Lung (tissue), 11 donors: ENCODE measurements at regions not wholly inside any gene's neighbourhood (a gene's known extent, or its start where the extent isn't known, plus 50 kb on each side); places are given as distances from the start of the nearest gene placed in this dataset.
A peak's percentile ranks its signal among the peaks of the same experiment; 100 is the strongest.

Source experiments
- ATAC-seq: fragments of 200-7000 bp; cut with Tn5 transposase; one replicate; pipeline ENCODE4 v1.9.1; 2020; ENCODE audit warnings: moderate number of reproducible peaks; ENCODE audit not compliant: insufficient read depth, low FRiP score
- DNase-seq, 3 donors: peaks; one replicate each; pipeline ENCODE4 v3.0.0-alpha.2; 2013 to 2017
- H3K27ac ChIP-seq, 2 donors: one replicate each; pipeline ENCODE4 v1.5.1; 2013; ENCODE audit warnings: mild to moderate bottlenecking in 2 of 2, moderate library complexity in 2 of 2, control low read depth in 1 of 2, inconsistent platforms in 1 of 2, low read depth in 1 of 2, low read length in 1 of 2
- H3K27me3 ChIP-seq, 3 donors: one replicate each; pipeline ENCODE4 v1.5.1; 2013; ENCODE audit warnings: low read length in 2 of 3; ENCODE audit not compliant: control insufficient read depth in 3 of 3, insufficient read depth in 3 of 3
- H3K36me3 ChIP-seq, 4 donors: one replicate each; pipeline ENCODE4 v1.5.1; 2013; ENCODE audit warnings: low read length in 4 of 4, mild to moderate bottlenecking in 1 of 4, moderate library complexity in 1 of 4; ENCODE audit not compliant: control insufficient read depth in 4 of 4, insufficient read depth in 4 of 4
- H3K4me1 ChIP-seq, 5 donors: one replicate each; pipeline ENCODE4 v1.5.1; 2013; ENCODE audit warnings: low read length in 5 of 5, mild to moderate bottlenecking in 2 of 5, moderate library complexity in 1 of 5; ENCODE audit not compliant: control insufficient read depth in 5 of 5, insufficient read depth in 5 of 5
- H3K4me3 ChIP-seq: one replicate; pipeline ENCODE4 v1.5.1; 2013; ENCODE audit warnings: mild to moderate bottlenecking, control low read depth, moderate library complexity
- H3K9ac ChIP-seq, 2 donors: one replicate each; pipeline ENCODE4 v1.5.1; 2013; ENCODE audit warnings: low read length in 2 of 2, control low read depth in 1 of 2; ENCODE audit not compliant: insufficient read depth in 1 of 2
- H3K9me3 ChIP-seq, 4 donors: one replicate each; pipeline ENCODE4 v1.5.1; 2013; ENCODE audit warnings: low read length in 3 of 4, mild to moderate bottlenecking in 1 of 4, moderate library complexity in 1 of 4; ENCODE audit not compliant: control insufficient read depth in 4 of 4, insufficient read depth in 3 of 4
- WGBS, 2 donors: extraction: QIAGEN DNeasy Blood & Tissue Kit; methylation state at CpG; one replicate each; pipeline ENCODE4 v1.1.7; 2013; 5-methylcytosine and 5-hydroxymethylcytosine counted together
- TF ChIP-seq, protein P1 (sequence below): IDR thresholded peaks from 2 replicates; pipeline ENCODE4 v1.5.1; 2012; ENCODE audit warnings: mild to moderate bottlenecking; ENCODE audit errors: control extremely low read depth, extremely low read depth
- donor health status: control.
- donor health status: control.
- donor health status: Bipolar disorder and iron deficiency.
- donor health status: healthy.
- donor health status: DM: yes; HTN: yes; CAD: no.

DNA sequence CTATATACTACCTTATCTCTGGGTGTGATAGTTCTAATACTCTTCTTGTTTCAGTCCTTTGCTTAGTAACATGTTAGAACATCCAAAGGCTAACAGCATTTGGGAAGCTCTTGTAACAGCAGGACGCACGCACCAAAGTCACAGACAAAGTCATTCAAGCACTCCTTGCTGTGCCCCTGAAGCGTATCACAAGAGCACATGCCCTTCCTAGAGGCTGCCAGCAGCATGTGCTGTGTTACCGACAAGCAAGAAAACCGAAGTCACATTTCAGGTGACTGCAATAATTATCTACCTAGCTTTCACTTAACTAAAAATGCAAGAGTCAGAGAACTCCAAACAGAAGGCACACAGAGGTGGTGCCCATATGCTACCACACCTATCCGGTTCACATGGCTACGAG is 194.1 kb downstream of the KLF12 start:
- Histone ChIP-seq H3K9me3 (no peaks in the 10 kb centered on the region), H3K4me3 (no peak overlapping the region), H3K9ac (no peak overlapping the region), H3K4me1 (peaks cover 0 to 9% (median 0%) of the 10 kb centered on the region in 5 donors), H3K36me3 (peaks cover 0 to 10% (median 2%) of the 10 kb centered on the region in 4 donors), H3K27ac (no peak overlapping the region), H3K27me3 (no peaks in the 10 kb centered on the region)
- DNase-seq (no peak), ATAC-seq (no peak)
- 80 to 85% methylated on average over 7 of the region's 7 CpGs for WGBS, 2 donors
- TF ChIP-seq, protein P1, sequence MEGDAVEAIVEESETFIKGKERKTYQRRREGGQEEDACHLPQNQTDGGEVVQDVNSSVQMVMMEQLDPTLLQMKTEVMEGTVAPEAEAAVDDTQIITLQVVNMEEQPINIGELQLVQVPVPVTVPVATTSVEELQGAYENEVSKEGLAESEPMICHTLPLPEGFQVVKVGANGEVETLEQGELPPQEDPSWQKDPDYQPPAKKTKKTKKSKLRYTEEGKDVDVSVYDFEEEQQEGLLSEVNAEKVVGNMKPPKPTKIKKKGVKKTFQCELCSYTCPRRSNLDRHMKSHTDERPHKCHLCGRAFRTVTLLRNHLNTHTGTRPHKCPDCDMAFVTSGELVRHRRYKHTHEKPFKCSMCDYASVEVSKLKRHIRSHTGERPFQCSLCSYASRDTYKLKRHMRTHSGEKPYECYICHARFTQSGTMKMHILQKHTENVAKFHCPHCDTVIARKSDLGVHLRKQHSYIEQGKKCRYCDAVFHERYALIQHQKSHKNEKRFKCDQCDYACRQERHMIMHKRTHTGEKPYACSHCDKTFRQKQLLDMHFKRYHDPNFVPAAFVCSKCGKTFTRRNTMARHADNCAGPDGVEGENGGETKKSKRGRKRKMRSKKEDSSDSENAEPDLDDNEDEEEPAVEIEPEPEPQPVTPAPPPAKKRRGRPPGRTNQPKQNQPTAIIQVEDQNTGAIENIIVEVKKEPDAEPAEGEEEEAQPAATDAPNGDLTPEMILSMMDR = no peak

DNA sequence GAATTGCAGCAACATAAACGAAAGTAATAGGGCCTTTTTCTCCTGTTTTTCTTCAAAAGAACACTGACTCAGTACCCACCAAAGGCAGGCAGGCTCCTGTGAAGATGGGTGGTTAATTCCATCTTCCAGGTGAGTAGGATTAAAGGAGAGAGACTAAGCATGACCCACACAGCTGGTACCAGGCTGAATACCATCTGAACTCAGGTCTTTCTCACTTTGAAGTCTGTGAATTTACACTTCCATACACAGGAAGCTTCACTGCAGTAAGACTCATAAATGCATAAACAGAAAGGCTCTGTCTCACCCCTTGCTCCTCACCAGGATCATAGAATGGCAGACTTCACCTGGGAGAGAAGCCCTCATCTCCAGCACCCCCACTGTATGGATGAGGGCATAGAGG is 194.6 kb downstream of the KLF12 start:
- no peak overlapping the region for H3K9ac ChIP-seq
- TF ChIP-seq, protein P1 = no peak
- H3K27me3 ChIP-seq = no peaks in the 10 kb centered on the region
- H3K9me3 ChIP-seq = no peaks in the 10 kb centered on the region
- ATAC-seq (no peak), DNase-seq (no peak)
- H3K4me3 ChIP-seq = no peak overlapping the region
- H3K36me3 ChIP-seq = peaks cover 0 to 10% (median 2%) of the 10 kb centered on the region in 4 donors
- H3K27ac ChIP-seq = no peak overlapping the region
- H3K4me1 ChIP-seq = peaks cover 0 to 9% (median 0%) of the 10 kb centered on the region in 5 donors
- 68 to 73% methylated on average over 1 of the region's 1 CpG for WGBS, 2 donors

DNA sequence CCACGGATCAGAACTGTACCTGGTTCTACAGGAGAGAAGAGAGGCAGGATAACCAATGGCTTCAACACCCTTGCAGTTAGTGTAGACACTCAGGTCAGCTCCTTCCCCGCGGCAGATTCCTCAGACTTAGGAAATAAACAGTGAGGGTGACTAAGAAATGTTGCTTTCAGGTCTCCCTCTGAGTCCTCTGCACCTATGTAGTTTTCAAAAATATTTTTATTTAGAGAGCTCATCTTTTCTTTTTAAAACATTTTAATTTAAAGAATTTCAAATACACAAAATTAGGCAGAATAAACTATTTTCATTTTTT is 195.2 kb downstream of the KLF12 start:
- TF ChIP-seq, protein P1 = no peak
- Histone ChIP-seq H3K27ac (no peak overlapping the region), H3K36me3 (peaks cover 0 to 10% (median 2%) of the 10 kb centered on the region in 4 donors), H3K9ac (no peak overlapping the region), H3K4me3 (no peak overlapping the region), H3K9me3 (no peaks in the 10 kb centered on the region), H3K4me1 (peaks cover 0 to 9% (median 0%) of the 10 kb centered on the region in 5 donors), H3K27me3 (no peaks in the 10 kb centered on the region)
- no peak for DNase-seq
- 94 to 96% methylated on average over 3 of the region's 3 CpGs for WGBS, 2 donors
- ATAC-seq = no peak

DNA sequence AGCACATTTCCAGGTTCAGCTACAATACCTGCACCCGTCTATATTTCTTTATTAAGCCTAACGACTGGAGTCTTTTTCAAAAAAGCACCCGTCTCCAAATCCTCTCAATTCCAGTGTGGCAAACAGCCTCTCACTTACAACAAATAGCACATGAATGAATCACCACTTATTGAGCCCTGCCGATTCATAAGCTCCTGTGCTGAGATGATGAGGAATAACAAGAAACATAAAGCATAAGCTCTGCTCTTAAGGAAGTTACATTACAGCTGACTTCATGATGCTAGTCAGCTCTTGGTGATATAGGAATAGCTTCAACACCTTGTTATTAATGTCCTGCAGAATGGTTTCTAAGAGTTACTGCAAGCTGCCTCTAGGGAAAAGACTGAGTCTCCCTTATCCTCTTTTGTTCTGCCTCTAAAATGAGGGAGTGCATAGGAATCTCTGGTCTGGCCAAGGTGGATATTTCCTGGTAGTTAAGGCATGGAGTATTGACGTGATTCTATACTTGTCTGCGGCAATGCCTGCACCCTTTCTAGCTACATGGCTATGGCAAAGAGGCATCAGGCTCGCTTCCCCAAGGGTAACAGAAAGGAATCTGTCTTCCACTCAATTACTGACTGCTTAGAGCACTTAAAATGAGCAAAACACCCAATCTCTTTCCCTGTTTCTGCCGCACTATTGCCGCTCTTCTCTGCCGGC is 195.7 kb downstream of the KLF12 start:
- WGBS, 2 donors = 82 to 89% methylated on average over 10 of the region's 10 CpGs
- Histone ChIP-seq H3K36me3 (peaks cover 0 to 10% (median 2%) of the 10 kb centered on the region in 4 donors), H3K27me3 (no peaks in the 10 kb centered on the region), H3K27ac (no peak overlapping the region), H3K4me1 (peaks cover 0 to 6% (median 0%) of the 10 kb centered on the region in 5 donors), H3K4me3 (no peak overlapping the region), H3K9me3 (no peaks in the 10 kb centered on the region), H3K9ac (no peak overlapping the region)
- DNase-seq = no peak
- peak; percentile 19 for ATAC-seq
- TF ChIP-seq, protein P1 = no peak
